Keratinocyte (primary cell): ENCODE measurements at regions not wholly inside any gene's neighbourhood (a gene's known extent, or its start where the extent isn't known, plus 50 kb on each side); places are given as distances from the start of the nearest gene placed in this dataset.

ENCODE experiments used
- DNase-seq: peaks from one replicate; pipeline ENCODE4 v3.0.0-alpha.2; 2011; ENCODE audit warnings: low read depth, missing footprints, low spot score
- FAIRE-seq: peaks from 2 replicates; lab custom pipeline; 2011; peaks lifted over from hg19 to GRCh38; lab: Jason Lieb, UNC
- H2AFZ ChIP-seq: 2 replicates; pipeline ENCODE4 v1.6.0; 2012; ENCODE audit warnings: low read length, control low read depth, inconsistent platforms; ENCODE audit not compliant: control insufficient read depth
- H3K27ac ChIP-seq: 2 replicates; pipeline ENCODE4 v1.5.1; 2011; ENCODE audit warnings: low read length; ENCODE audit not compliant: control insufficient read depth, insufficient read depth
- H3K27me3 ChIP-seq: 3 replicates; pipeline ENCODE4 v1.6.0; 2011; ENCODE audit warnings: low read length; ENCODE audit not compliant: control insufficient read depth, insufficient read depth; ENCODE audit errors: extremely low read depth
- H3K36me3 ChIP-seq, 2 experiments: 2 replicates in 1 of 2; 3 replicates in 1 of 2; pipeline ENCODE4 v1.5.1; 2011; ENCODE audit warnings: low read length in 2 of 2, mild to moderate bottlenecking in 1 of 2; ENCODE audit not compliant: control insufficient read depth in 2 of 2, insufficient read depth in 2 of 2; ENCODE audit errors: extremely low read depth in 1 of 2
- H3K4me1 ChIP-seq: 3 replicates; pipeline ENCODE4 v1.5.1; 2011; ENCODE audit warnings: low read length; ENCODE audit not compliant: control insufficient read depth, insufficient read depth; ENCODE audit errors: extremely low read depth
- H3K4me2 ChIP-seq: 3 replicates; pipeline ENCODE4 v1.6.0; 2011; ENCODE audit warnings: low read depth, low read length; ENCODE audit not compliant: control insufficient read depth, insufficient read depth; ENCODE audit errors: extremely low read depth
- H3K4me3 ChIP-seq, 3 experiments: fragments of 200-600 bp in 1 of 3; sonication (generic) in 1 of 3; 2 replicates in 2 of 3; 3 replicates in 1 of 3; pipeline ENCODE4 v1.5.1; 2011 to 2016; ENCODE audit warnings: low read length in 3 of 3, mild to moderate bottlenecking in 3 of 3, control low read depth in 2 of 3, inconsistent platforms in 1 of 3, low read depth in 1 of 3, mixed read lengths in 1 of 3, mixed run types in 1 of 3, moderate library complexity in 1 of 3; ENCODE audit not compliant: control insufficient read depth in 2 of 3, insufficient read depth in 2 of 3; ENCODE audit errors: extremely low read depth in 1 of 3
- H3K79me2 ChIP-seq: 2 replicates; pipeline ENCODE4 v1.6.0; 2012; ENCODE audit warnings: low read length; ENCODE audit not compliant: control insufficient read depth, insufficient read depth
- H3K9ac ChIP-seq: 3 replicates; pipeline ENCODE4 v1.6.0; 2011; ENCODE audit warnings: low read length; ENCODE audit not compliant: control insufficient read depth, insufficient read depth; ENCODE audit errors: extremely low read depth
- H3K9me1 ChIP-seq: 3 replicates; pipeline ENCODE4 v1.6.0; 2011; ENCODE audit warnings: low read length; ENCODE audit not compliant: control insufficient read depth, insufficient read depth; ENCODE audit errors: extremely low read depth
- H3K9me3 ChIP-seq: 2 replicates; pipeline ENCODE4 v1.5.1; 2012; ENCODE audit warnings: low read depth, low read length; ENCODE audit not compliant: control insufficient read depth
- H4K20me1 ChIP-seq: 3 replicates; pipeline ENCODE4 v1.6.0; 2011; ENCODE audit warnings: low read length; ENCODE audit not compliant: control insufficient read depth, insufficient read depth; ENCODE audit errors: extremely low read depth
- CTCF ChIP-seq, 3 experiments: IDR thresholded peaks in 1 of 3; conservative IDR thresholded peaks in 1 of 3; optimal IDR thresholded peaks in 1 of 3; 2 replicates in 2 of 3; 3 replicates in 1 of 3; pipeline versions ENCODE3 to v1.5.1; 2011; ENCODE audit warnings: low read length in 3 of 3, mild to moderate bottlenecking in 3 of 3, moderate library complexity in 2 of 3, control low read depth in 1 of 3, inconsistent platforms in 1 of 3; ENCODE audit not compliant: insufficient read depth in 2 of 3; ENCODE audit errors: extremely low read depth in 1 of 3
- EZH2 ChIP-seq: IDR thresholded peaks from one replicate; pipeline ENCODE4 v1.6.1; 2012; ENCODE audit warnings: inconsistent platforms, mild to moderate bottlenecking, low read length, moderate library complexity
- dilution Hi-C: fragments of 300-500 bp; cut with MboI; formaldehyde crosslinking; loops from one replicate; pipeline ENCODE4 v1.7.0; 2020; ENCODE audit warnings: low sequenced_read_pairs; ENCODE audit not compliant: extremely low pct_ligation_motif_present

GRCh38 chr16:52251495-52251894, 295.4 kb downstream of the TOX3 start:
- no peaks in the 10 kb centered on the region for H3K9me1 ChIP-seq
- H3K36me3 ChIP-seq: no peaks in the 10 kb centered on the region
- H3K79me2 ChIP-seq: no peaks in the 10 kb centered on the region
- H3K4me1 ChIP-seq: peaks cover 20% of the 10 kb centered on the region
- TF ChIP-seq CTCF (optimal IDR thresholded peaks at IDR 0.05 in 1 of 3, IDR thresholded peaks at IDR 0.05 in 1 of 3, conservative IDR thresholded peaks at IDR 0.05 in 1 of 3; ENCODE audit: extremely low read depth in 1 of 3, insufficient read depth in 2 of 3, low read length in 3 of 3): no peak
- no peak for TF ChIP-seq EZH2
- H3K27me3 ChIP-seq: no peaks in the 10 kb centered on the region
- peak overlapping the region; percentile 31 for H3K4me2 ChIP-seq
- peak overlapping the region in 1 of 3 experiments; percentile 32 for H3K4me3 ChIP-seq
- H2AFZ ChIP-seq: no peak overlapping the region
- DNase-seq (peak; percentile 19), FAIRE-seq (peak; percentile 73)
- H3K27ac ChIP-seq: no peak overlapping the region
- H4K20me1 ChIP-seq: no peaks in the 10 kb centered on the region
- H3K9me3 ChIP-seq: no peaks in the 10 kb centered on the region
- dilution Hi-C loops: no loop called here
- H3K9ac ChIP-seq: no peak overlapping the region

- H3K9ac ChIP-seq: no peak overlapping the region
- H3K4me1 ChIP-seq: peaks cover 11% of the 10 kb centered on the region
- H3K9me3 ChIP-seq: no peaks in the 10 kb centered on the region
- H3K27me3 ChIP-seq: no peaks in the 10 kb centered on the region
- dilution Hi-C loops: no loop called here
- FAIRE-seq (no peak), DNase-seq (no peak)
- no peaks in the 10 kb centered on the region for H3K36me3 ChIP-seq
- no peaks in the 10 kb centered on the region for H3K9me1 ChIP-seq
- H3K27ac ChIP-seq: no peak overlapping the region
- H2AFZ ChIP-seq: no peak overlapping the region
- H4K20me1 ChIP-seq: no peaks in the 10 kb centered on the region
- H3K79me2 ChIP-seq: no peaks in the 10 kb centered on the region
- H3K4me2 ChIP-seq: no peak overlapping the region
- no peak overlapping the region for H3K4me3 ChIP-seq
- TF ChIP-seq EZH2 (no peak), CTCF (optimal IDR thresholded peaks at IDR 0.05 in 1 of 3, IDR thresholded peaks at IDR 0.05 in 1 of 3, conservative IDR thresholded peaks at IDR 0.05 in 1 of 3; ENCODE audit: extremely low read depth in 1 of 3, insufficient read depth in 2 of 3, low read length in 3 of 3) (no peak)
Measured at GRCh38 chr16:52247737-52248136, 299.2 kb downstream of the TOX3 start.
